IMR-90 (cell line): ENCODE measurements at regions not wholly inside any gene's neighbourhood (a gene's known extent, or its start where the extent isn't known, plus 50 kb on each side); places are given as distances from the start of the nearest gene placed in this dataset. TPM values are rescaled to one million over a fixed set of nuclear protein-coding genes. Genes with fewer than 3 reads are reported as not detected.

Experiments
- ATAC-seq: fragments of 200-7000 bp; cut with Tn5 transposase; 2 replicates; pipeline ENCODE4 v1.9.1; 2020; ENCODE audit warnings: low read depth, mild to moderate bottlenecking, moderate library complexity
- BruUV-seq: library from RNA; stranded (reverse); fragments of 400-500 nt; replicated peaks from 2 replicates; lab custom pipeline; 2021; lab: Mats Ljungman, UMichigan
- CTCF ChIA-PET: fragments of 300-600 bp; formaldehyde crosslinking; extraction: SDS; loops from one replicate; lab custom pipeline; 2021; ENCODE audit warnings: antibody characterized with exemption; lab: Yijun Ruan, JAX
- POLR2A ChIA-PET: fragments of 300-600 bp; sonication (Branson Sonifier 250); formaldehyde crosslinking; loops from one replicate; lab custom pipeline; 2022; ENCODE audit warnings: antibody characterized with exemption; ENCODE audit not compliant: unreplicated experiment; lab: Charles Lee
- DNase-seq: peaks from one replicate; pipeline ENCODE4 v3.0.0; 2013
- H2AFZ ChIP-seq: replicated peaks from 2 replicates; pipeline ENCODE3; 2013; ENCODE audit warnings: low read length, mild to moderate bottlenecking; ENCODE audit not compliant: poor library complexity
- H2AK5ac ChIP-seq: 2 replicates; pipeline ENCODE4 v1.6.1; 2013; ENCODE audit warnings: low read depth, low read length, inconsistent platforms
- H2AK9ac ChIP-seq: replicated peaks from 2 replicates; pipeline ENCODE3; 2013; ENCODE audit warnings: mild to moderate bottlenecking, low read depth, low read length, moderate library complexity; ENCODE audit not compliant: poor library complexity
- H2BK120ac ChIP-seq: 2 replicates; pipeline ENCODE4 v1.6.1; 2013; ENCODE audit warnings: low read depth, low read length, inconsistent platforms
- H2BK15ac ChIP-seq: 3 replicates; pipeline ENCODE4 v1.6.1; 2013; ENCODE audit warnings: low read depth, low read length, inconsistent platforms
- H2BK20ac ChIP-seq: 2 replicates; pipeline ENCODE4 v1.6.1; 2013; ENCODE audit warnings: low read depth, mild to moderate bottlenecking, inconsistent platforms, low read length, moderate library complexity
- H2BK5ac ChIP-seq: 2 replicates; pipeline ENCODE4 v1.6.1; 2013; ENCODE audit warnings: mild to moderate bottlenecking, low read depth, low read length, inconsistent platforms; ENCODE audit not compliant: poor library complexity, severe bottlenecking
- H3K14ac ChIP-seq: replicated peaks from 2 replicates; pipeline ENCODE4 v1.6.1; 2013; ENCODE audit warnings: low read depth, low read length, inconsistent platforms
- H3K18ac ChIP-seq: 2 replicates; pipeline ENCODE4 v1.6.1; 2013; ENCODE audit warnings: low read depth, low read length, control low read depth
- H3K23ac ChIP-seq: 2 replicates; pipeline ENCODE4 v1.6.1; 2013; ENCODE audit warnings: low read depth, low read length, inconsistent platforms
- H3K27ac ChIP-seq: 2 replicates; pipeline ENCODE4 v1.5.1; 2013; ENCODE audit warnings: mild to moderate bottlenecking, control low read depth, low read length; ENCODE audit not compliant: insufficient read depth
- H3K27me3 ChIP-seq: 2 replicates; pipeline ENCODE4 v1.6.1; 2013; ENCODE audit warnings: low read length; ENCODE audit not compliant: control insufficient read depth, insufficient read depth
- H3K36me3 ChIP-seq: 2 replicates; pipeline ENCODE4 v1.6.1; 2013; ENCODE audit warnings: low read length, mixed read lengths; ENCODE audit not compliant: control insufficient read depth, insufficient read depth
- H3K4ac ChIP-seq: 2 replicates; pipeline ENCODE4 v1.6.1; 2013; ENCODE audit warnings: low read depth, low read length, inconsistent platforms
- H3K4me1 ChIP-seq: 2 replicates; pipeline ENCODE4 v1.6.1; 2013; ENCODE audit warnings: low read length, mixed read lengths; ENCODE audit not compliant: control insufficient read depth, insufficient read depth
- H3K4me2 ChIP-seq: 2 replicates; pipeline ENCODE4 v1.6.1; 2013; ENCODE audit warnings: low read depth, mild to moderate bottlenecking, control low read depth, low read length, moderate library complexity
- H3K4me3 ChIP-seq: 2 replicates; pipeline ENCODE4 v1.5.1; 2013; ENCODE audit warnings: low read depth, mild to moderate bottlenecking, control low read depth, low read length, moderate library complexity; ENCODE audit not compliant: insufficient read depth
- H3K56ac ChIP-seq: 2 replicates; pipeline ENCODE4 v1.6.1; 2013; ENCODE audit warnings: low read length, inconsistent platforms; ENCODE audit not compliant: insufficient read depth; ENCODE audit errors: extremely low read depth
- H3K79me1 ChIP-seq, 2 experiments: 2 replicates each; pipeline ENCODE4 v1.6.1; 2013; ENCODE audit warnings: low read length in 2 of 2, inconsistent platforms in 1 of 2, low read depth in 1 of 2
- H3K9ac ChIP-seq: 2 replicates; pipeline ENCODE4 v1.6.1; 2013; ENCODE audit warnings: low read depth, low read length, control low read depth
- H3K9me1 ChIP-seq: 2 replicates; pipeline ENCODE4 v1.6.1; 2013; ENCODE audit warnings: low read length, inconsistent platforms; ENCODE audit not compliant: insufficient read depth
- H3K9me3 ChIP-seq: 2 replicates; pipeline ENCODE4 v1.6.1; 2013; ENCODE audit warnings: low read length; ENCODE audit not compliant: control insufficient read depth, insufficient read depth
- H4K20me1 ChIP-seq: 2 replicates; pipeline ENCODE4 v1.6.1; 2013; ENCODE audit warnings: low read length, inconsistent platforms; ENCODE audit not compliant: insufficient read depth
- H4K5ac ChIP-seq: 2 replicates; pipeline ENCODE4 v1.6.1; 2013; ENCODE audit warnings: mild to moderate bottlenecking, low read depth, low read length, control low read depth
- H4K8ac ChIP-seq, 2 experiments: 2 replicates each; pipeline ENCODE4 v1.6.1; 2013; ENCODE audit warnings: low read depth in 2 of 2, low read length in 2 of 2, control low read depth in 1 of 2, inconsistent platforms in 1 of 2
- H4K91ac ChIP-seq: 2 replicates; pipeline ENCODE4 v1.6.1; 2013; ENCODE audit warnings: low read depth, low read length, inconsistent platforms; ENCODE audit not compliant: insufficient read depth
- BHLHE40 ChIP-seq: fragments of 150-350 bp; IDR thresholded peaks from 2 replicates; pipeline ENCODE4 v1.6.1; 2016; ENCODE audit warnings: mild to moderate bottlenecking, low read depth, low read length
- CEBPB ChIP-seq: IDR thresholded peaks from 2 replicates; pipeline ENCODE4 v1.6.1; 2012; ENCODE audit warnings: low read depth, low read length, improper control_type of control experiment
- CHD1 ChIP-seq: IDR thresholded peaks from 2 replicates; pipeline ENCODE4 v1.6.1; 2012; ENCODE audit warnings: low read depth, low read length, improper control_type of control experiment
- MAFK ChIP-seq: IDR thresholded peaks from 2 replicates; pipeline ENCODE4 v1.6.1; 2012; ENCODE audit warnings: low read depth, low read length, improper control_type of control experiment
- NFE2L2 ChIP-seq: fragments of 150-350 bp; IDR thresholded peaks from 2 replicates; pipeline ENCODE4 v1.6.1; 2016; ENCODE audit warnings: low read depth, mild to moderate bottlenecking, low read length
- POLR2A ChIP-seq: IDR thresholded peaks from 2 replicates; pipeline ENCODE4 v1.6.1; 2012; ENCODE audit warnings: mild to moderate bottlenecking, low read depth, low read length
- RFX5 ChIP-seq: IDR thresholded peaks from 2 replicates; pipeline ENCODE4 v1.8.0; 2012; ENCODE audit warnings: low read depth, mild to moderate bottlenecking, low read length, moderate library complexity
- WGBS, 2 experiments: methylation state at CpG; one replicate each; pipeline versions ENCODE4 v1.1.5 to v1.1.7; 2013; ENCODE audit warnings: missing lambda C conversion rate in 2 of 2; ENCODE audit not compliant: insufficient read length in 1 of 2; ENCODE audit errors: extremely low coverage in 2 of 2; 5-methylcytosine and 5-hydroxymethylcytosine counted together
- dilution Hi-C: fragments of 300-500 bp; cut with HindIII; formaldehyde crosslinking; loops from one replicate; pipeline ENCODE4 v1.14.3; 2018; ENCODE audit warnings: low sequenced_read_pairs; ENCODE audit not compliant: unreplicated experiment
- in situ Hi-C: fragments of 300-500 bp; cut with MboI; formaldehyde crosslinking; loops from 3 replicates; pipeline ENCODE4 v1.14.3; 2019; ENCODE audit warnings: low sequenced_read_pairs, inconsistent platforms, mixed read lengths
- intact Hi-C: fragments of 100-400 bp; cut with micrococcal nuclease; formaldehyde crosslinking; loops from 2 replicates; pipeline ENCODE4 v1.10.0; 2022
- microRNA-seq, 2 experiments: library from miRNA; stranded (forward) in 1 of 2; unstranded in 1 of 2; fragments of 10-50 nt in 1 of 2; fragments of <30 nt in 1 of 2; gene quantifications in 1 of 2; microRNA quantifications in 1 of 2; one replicate each; pipeline versions ENCODE3 to v1.1.0; 2013 to 2020; ENCODE audit not compliant: insufficient read depth in 1 of 2, insufficient read length in 1 of 2, unreplicated experiment in 1 of 2
- small RNA-seq, 5 experiments: library from RNA; depleted of rRNA; stranded (forward); fragments of <200 nt; gene quantifications; one replicate each; pipeline ENCODE3, GENCODE V24; 2012

DNA sequence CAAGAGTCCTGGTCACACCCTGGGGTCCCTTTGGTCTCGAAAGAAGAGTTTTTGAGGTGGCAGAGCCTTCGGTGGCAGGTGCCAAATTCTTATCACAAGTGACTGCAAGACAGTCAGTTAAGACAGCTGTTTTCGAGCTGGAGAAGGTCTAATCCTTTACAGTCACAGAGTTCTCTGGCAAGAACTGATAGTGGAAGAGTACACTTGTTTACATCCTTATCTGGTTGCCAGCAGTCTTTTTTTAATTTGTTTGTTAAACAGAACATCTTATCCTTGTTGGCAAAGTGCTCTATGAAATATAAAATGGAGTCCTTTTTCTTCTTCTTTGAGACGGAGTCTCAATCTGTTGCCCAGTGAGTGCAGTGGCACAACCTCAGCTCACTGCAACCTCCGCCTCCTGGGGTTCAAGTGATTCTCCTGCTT is 50.4 kb upstream of the ELOVL6 start:
- dilution Hi-C loops = no loop called here
- WGBS, 2 experiments = no CpG with 5 or more reads among the region's 5 CpGs
- H3K18ac ChIP-seq = no peak overlapping the region

More for the DNA sequence above, 50.4 kb upstream of the ELOVL6 start:
- intact Hi-C loops = no loop called here
- H3K79me1 ChIP-seq = no peaks in the 10 kb centered on the region
- no peaks in the 10 kb centered on the region for H3K27me3 ChIP-seq
- no peak overlapping the region for H2BK20ac ChIP-seq
- no peak overlapping the region for H3K4ac ChIP-seq
- H2BK5ac ChIP-seq = no peak overlapping the region
- H3K27ac ChIP-seq = no peak overlapping the region
- no peaks in the 10 kb centered on the region for H3K9me1 ChIP-seq
- H3K14ac ChIP-seq = no peak overlapping the region
- no peak overlapping the region for H3K4me3 ChIP-seq
- H2BK120ac ChIP-seq = no peak overlapping the region
- in situ Hi-C loops = no loop called here
- no peak overlapping the region for H4K91ac ChIP-seq
- ChIA-PET POLR2A (no interaction called here), CTCF (no interaction called here)
- ATAC-seq (no peak), DNase-seq (no peak)
- no peak overlapping the region for H2AFZ ChIP-seq
- H3K23ac ChIP-seq = no peak overlapping the region
- H3K36me3 ChIP-seq = no peaks in the 10 kb centered on the region
- H3K4me1 ChIP-seq = peaks cover 2% of the 10 kb centered on the region; the same call in 1 of the 2 replicates
- H3K9me3 ChIP-seq = no peaks in the 10 kb centered on the region
- no peak overlapping the region for H3K56ac ChIP-seq
- H3K4me2 ChIP-seq = no peak overlapping the region
- H2AK9ac ChIP-seq = no peak overlapping the region
- H4K20me1 ChIP-seq = no peaks in the 10 kb centered on the region
- no peak overlapping the region for H3K9ac ChIP-seq
- no peak overlapping the region for H4K5ac ChIP-seq
- H2AK5ac ChIP-seq = no peak overlapping the region
- BruUV-seq = no TSS peak
- H2BK15ac ChIP-seq = no peak overlapping the region
- H4K8ac ChIP-seq = no peak overlapping the region
- TF ChIP-seq POLR2A = no peak
- no peak for TF ChIP-seq BHLHE40
- TF ChIP-seq MAFK = no peak
- TF ChIP-seq CEBPB = no peak
- TF ChIP-seq CHD1 = no peak
- no peak for TF ChIP-seq RFX5
- TF ChIP-seq NFE2L2 = no peak

Small RNA genes in the stretch of these regions (microRNA-seq; reads per million reads assigned to microRNA genes)
- gene AC108145.1 (ENCODE audit: insufficient read depth, insufficient read length) = not detected
- gene HSBP1P2 (ENCODE audit: insufficient read depth, insufficient read length) = not detected
- gene RNU6-205P (ENCODE audit: insufficient read depth, insufficient read length) = not detected

Small RNA genes in the stretch of these regions (small RNA-seq; reads per million reads assigned to genes)
- gene AC108145.1 (0 reads per million in 5 experiments), gene HSBP1P2 (0 reads per million in 5 experiments), gene RNU6-205P (0 to 2.4 (median 0) reads per million in 5 experiments)
